Gastrocnemius medialis (tissue), 4 donors: ENCODE measurements at regions not wholly inside any gene's neighbourhood (a gene's known extent, or its start where the extent isn't known, plus 50 kb on each side); places are given as distances from the start of the nearest gene placed in this dataset.

ENCODE experiments used
- CTCF ChIP-seq, 5 experiments: fragments of 450-650 bp in 3 of 5; fragments of 200-600 bp in 2 of 5; sonication (generic) in 2 of 5; IDR thresholded peaks in 4 of 5; conservative IDR thresholded peaks in 1 of 5; 1 replicate in 4 of 5; 2 replicates in 1 of 5; pipeline ENCODE4 v1.5.1; 2016 to 2019; ENCODE audit warnings: antibody characterized with exemption in 5 of 5, mild to moderate bottlenecking in 3 of 5, moderate library complexity in 3 of 5
- POLR2A ChIP-seq, 2 donors: fragments of 450-650 bp; IDR thresholded peaks; one replicate each; pipeline ENCODE4 v1.6.1; 2017; ENCODE audit warnings: antibody characterized with exemption in 2 of 2, mild to moderate bottlenecking in 2 of 2, moderate library complexity in 2 of 2

GRCh38 chr6:48866682-48867081 is 596.4 kb downstream of the MMUT start:
- TF ChIP-seq POLR2A (IDR thresholded peaks at IDR 0.05), result no peak
- no peak for TF ChIP-seq CTCF (IDR thresholded peaks at IDR 0.05 in 4 of 5, conservative IDR thresholded peaks at IDR 0.05 in 1 of 5)
